IMR-90 (cell line): ENCODE measurements at regions not wholly inside any gene's neighbourhood (a gene's known extent, or its start where the extent isn't known, plus 50 kb on each side); places are given as distances from the start of the nearest gene placed in this dataset.

Source experiments
- ATAC-seq: fragments of 200-7000 bp; cut with Tn5 transposase; 2 replicates; pipeline ENCODE4 v1.9.1; 2020; ENCODE audit warnings: low read depth, mild to moderate bottlenecking, moderate library complexity
- BruUV-seq: library from RNA; stranded (reverse); fragments of 400-500 nt; replicated peaks from 2 replicates; lab custom pipeline; 2021; lab: Mats Ljungman, UMichigan
- CTCF ChIA-PET: fragments of 300-600 bp; formaldehyde crosslinking; extraction: SDS; loops from one replicate; lab custom pipeline; 2021; ENCODE audit warnings: antibody characterized with exemption; lab: Yijun Ruan, JAX
- POLR2A ChIA-PET: fragments of 300-600 bp; sonication (Branson Sonifier 250); formaldehyde crosslinking; loops from one replicate; lab custom pipeline; 2022; ENCODE audit warnings: antibody characterized with exemption; ENCODE audit not compliant: unreplicated experiment; lab: Charles Lee
- DNase-seq: peaks from one replicate; pipeline ENCODE4 v3.0.0; 2013
- H2AFZ ChIP-seq: replicated peaks from 2 replicates; pipeline ENCODE3; 2013; ENCODE audit warnings: low read length, mild to moderate bottlenecking; ENCODE audit not compliant: poor library complexity
- H2AK5ac ChIP-seq: 2 replicates; pipeline ENCODE4 v1.6.1; 2013; ENCODE audit warnings: low read depth, low read length, inconsistent platforms
- H2AK9ac ChIP-seq: replicated peaks from 2 replicates; pipeline ENCODE3; 2013; ENCODE audit warnings: mild to moderate bottlenecking, low read depth, low read length, moderate library complexity; ENCODE audit not compliant: poor library complexity
- H2BK120ac ChIP-seq: 2 replicates; pipeline ENCODE4 v1.6.1; 2013; ENCODE audit warnings: low read depth, low read length, inconsistent platforms
- H2BK15ac ChIP-seq: 3 replicates; pipeline ENCODE4 v1.6.1; 2013; ENCODE audit warnings: low read depth, low read length, inconsistent platforms
- H2BK20ac ChIP-seq: 2 replicates; pipeline ENCODE4 v1.6.1; 2013; ENCODE audit warnings: low read depth, mild to moderate bottlenecking, inconsistent platforms, low read length, moderate library complexity
- H2BK5ac ChIP-seq: 2 replicates; pipeline ENCODE4 v1.6.1; 2013; ENCODE audit warnings: mild to moderate bottlenecking, low read depth, low read length, inconsistent platforms; ENCODE audit not compliant: poor library complexity, severe bottlenecking
- H3K14ac ChIP-seq: replicated peaks from 2 replicates; pipeline ENCODE4 v1.6.1; 2013; ENCODE audit warnings: low read depth, low read length, inconsistent platforms
- H3K18ac ChIP-seq: 2 replicates; pipeline ENCODE4 v1.6.1; 2013; ENCODE audit warnings: low read depth, low read length, control low read depth
- H3K23ac ChIP-seq: 2 replicates; pipeline ENCODE4 v1.6.1; 2013; ENCODE audit warnings: low read depth, low read length, inconsistent platforms
- H3K27ac ChIP-seq: 2 replicates; pipeline ENCODE4 v1.5.1; 2013; ENCODE audit warnings: mild to moderate bottlenecking, control low read depth, low read length; ENCODE audit not compliant: insufficient read depth
- H3K27me3 ChIP-seq: 2 replicates; pipeline ENCODE4 v1.6.1; 2013; ENCODE audit warnings: low read length; ENCODE audit not compliant: control insufficient read depth, insufficient read depth
- H3K36me3 ChIP-seq: 2 replicates; pipeline ENCODE4 v1.6.1; 2013; ENCODE audit warnings: low read length, mixed read lengths; ENCODE audit not compliant: control insufficient read depth, insufficient read depth
- H3K4ac ChIP-seq: 2 replicates; pipeline ENCODE4 v1.6.1; 2013; ENCODE audit warnings: low read depth, low read length, inconsistent platforms
- H3K4me1 ChIP-seq: 2 replicates; pipeline ENCODE4 v1.6.1; 2013; ENCODE audit warnings: low read length, mixed read lengths; ENCODE audit not compliant: control insufficient read depth, insufficient read depth
- H3K4me2 ChIP-seq: 2 replicates; pipeline ENCODE4 v1.6.1; 2013; ENCODE audit warnings: low read depth, mild to moderate bottlenecking, control low read depth, low read length, moderate library complexity
- H3K4me3 ChIP-seq: 2 replicates; pipeline ENCODE4 v1.5.1; 2013; ENCODE audit warnings: low read depth, mild to moderate bottlenecking, control low read depth, low read length, moderate library complexity; ENCODE audit not compliant: insufficient read depth
- H3K56ac ChIP-seq: 2 replicates; pipeline ENCODE4 v1.6.1; 2013; ENCODE audit warnings: low read length, inconsistent platforms; ENCODE audit not compliant: insufficient read depth; ENCODE audit errors: extremely low read depth
- H3K79me1 ChIP-seq, 2 experiments: 2 replicates each; pipeline ENCODE4 v1.6.1; 2013; ENCODE audit warnings: low read length in 2 of 2, inconsistent platforms in 1 of 2, low read depth in 1 of 2
- H3K9ac ChIP-seq: 2 replicates; pipeline ENCODE4 v1.6.1; 2013; ENCODE audit warnings: low read depth, low read length, control low read depth
- H3K9me1 ChIP-seq: 2 replicates; pipeline ENCODE4 v1.6.1; 2013; ENCODE audit warnings: low read length, inconsistent platforms; ENCODE audit not compliant: insufficient read depth
- H3K9me3 ChIP-seq: 2 replicates; pipeline ENCODE4 v1.6.1; 2013; ENCODE audit warnings: low read length; ENCODE audit not compliant: control insufficient read depth, insufficient read depth
- H4K20me1 ChIP-seq: 2 replicates; pipeline ENCODE4 v1.6.1; 2013; ENCODE audit warnings: low read length, inconsistent platforms; ENCODE audit not compliant: insufficient read depth
- H4K5ac ChIP-seq: 2 replicates; pipeline ENCODE4 v1.6.1; 2013; ENCODE audit warnings: mild to moderate bottlenecking, low read depth, low read length, control low read depth
- H4K8ac ChIP-seq, 2 experiments: 2 replicates each; pipeline ENCODE4 v1.6.1; 2013; ENCODE audit warnings: low read depth in 2 of 2, low read length in 2 of 2, control low read depth in 1 of 2, inconsistent platforms in 1 of 2
- H4K91ac ChIP-seq: 2 replicates; pipeline ENCODE4 v1.6.1; 2013; ENCODE audit warnings: low read depth, low read length, inconsistent platforms; ENCODE audit not compliant: insufficient read depth
- CEBPB ChIP-seq: IDR thresholded peaks from 2 replicates; pipeline ENCODE4 v1.6.1; 2012; ENCODE audit warnings: low read depth, low read length, improper control_type of control experiment
- FOS ChIP-seq: fragments of 150-350 bp; IDR thresholded peaks from 2 replicates; pipeline ENCODE4 v1.6.1; 2016; ENCODE audit warnings: low read depth, low read length
- MAFK ChIP-seq: IDR thresholded peaks from 2 replicates; pipeline ENCODE4 v1.6.1; 2012; ENCODE audit warnings: low read depth, low read length, improper control_type of control experiment
- MAZ ChIP-seq: IDR thresholded peaks from 2 replicates; pipeline ENCODE4 v1.6.1; 2012; ENCODE audit warnings: low read depth, mild to moderate bottlenecking, low read length, improper control_type of control experiment, moderate library complexity, borderline replicate concordance
- MXI1 ChIP-seq: IDR thresholded peaks from 2 replicates; pipeline ENCODE4 v1.6.1; 2012; ENCODE audit warnings: low read depth, mild to moderate bottlenecking, low read length, moderate library complexity, borderline replicate concordance
- NFE2L2 ChIP-seq: fragments of 150-350 bp; IDR thresholded peaks from 2 replicates; pipeline ENCODE4 v1.6.1; 2016; ENCODE audit warnings: low read depth, mild to moderate bottlenecking, low read length
- POLR2A ChIP-seq: IDR thresholded peaks from 2 replicates; pipeline ENCODE4 v1.6.1; 2012; ENCODE audit warnings: mild to moderate bottlenecking, low read depth, low read length
- RFX5 ChIP-seq: IDR thresholded peaks from 2 replicates; pipeline ENCODE4 v1.8.0; 2012; ENCODE audit warnings: low read depth, mild to moderate bottlenecking, low read length, moderate library complexity
- WGBS, 2 experiments: methylation state at CpG; one replicate each; pipeline versions ENCODE4 v1.1.5 to v1.1.7; 2013; ENCODE audit warnings: missing lambda C conversion rate in 2 of 2; ENCODE audit not compliant: insufficient read length in 1 of 2; ENCODE audit errors: extremely low coverage in 2 of 2; 5-methylcytosine and 5-hydroxymethylcytosine counted together
- dilution Hi-C: fragments of 300-500 bp; cut with HindIII; formaldehyde crosslinking; loops from one replicate; pipeline ENCODE4 v1.14.3; 2018; ENCODE audit warnings: low sequenced_read_pairs; ENCODE audit not compliant: unreplicated experiment
- in situ Hi-C: fragments of 300-500 bp; cut with MboI; formaldehyde crosslinking; loops from 3 replicates; pipeline ENCODE4 v1.14.3; 2019; ENCODE audit warnings: low sequenced_read_pairs, inconsistent platforms, mixed read lengths
- intact Hi-C: fragments of 100-400 bp; cut with micrococcal nuclease; formaldehyde crosslinking; loops from 2 replicates; pipeline ENCODE4 v1.10.0; 2022
- TF ChIP-seq, protein P1 (sequence below): fragments of 150-350 bp; IDR thresholded peaks from 2 replicates; pipeline ENCODE4 v1.6.1; 2017; ENCODE audit warnings: mild to moderate bottlenecking, antibody characterized with exemption, low read length, low read depth

DNA sequence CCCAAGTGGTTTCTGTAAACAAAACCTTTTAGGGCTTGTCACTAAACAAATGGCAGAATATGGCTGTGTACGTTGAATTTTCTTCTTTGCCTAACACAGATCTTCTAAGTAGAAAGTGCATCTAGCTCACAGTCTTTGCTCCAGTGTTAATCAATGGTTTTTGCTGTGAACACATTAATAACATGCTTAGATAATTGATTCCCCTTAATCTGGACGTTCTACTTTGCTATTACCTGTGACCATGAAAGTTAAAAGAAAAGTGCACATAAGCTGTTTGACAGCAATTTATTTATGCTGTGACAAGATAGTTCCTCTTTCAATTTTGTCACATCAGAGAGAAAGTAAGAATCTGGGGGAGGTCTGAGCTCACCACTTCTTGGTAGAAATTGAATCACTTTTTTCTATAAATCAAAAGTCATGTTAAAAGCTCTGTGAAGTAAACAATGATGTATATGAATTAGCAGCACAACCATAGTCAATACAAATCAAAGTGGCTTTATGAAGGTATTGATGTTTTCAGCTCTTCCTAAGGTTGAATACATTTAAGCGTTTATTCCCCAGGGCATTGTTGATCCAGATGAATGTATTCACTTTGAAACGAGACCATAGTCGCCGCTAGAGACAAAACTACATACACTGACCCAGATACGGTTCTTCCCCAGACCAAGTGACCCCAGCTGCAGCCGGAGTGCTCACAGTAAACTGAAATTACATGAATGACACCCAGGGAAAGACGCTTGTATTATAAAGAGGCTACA is 174.6 kb upstream of the ZNF608 start:
- Histone ChIP-seq H3K9me3 (no peaks in the 10 kb centered on the region), H2BK15ac (no peak overlapping the region), H3K56ac (no peak overlapping the region), H3K79me1 (no peaks in the 10 kb centered on the region), H3K18ac (no peak overlapping the region), H4K8ac (no peak overlapping the region), H2BK5ac (no peak overlapping the region), H3K23ac (no peak overlapping the region), H4K5ac (no peak overlapping the region), H2AFZ (no peak overlapping the region), H4K20me1 (no peaks in the 10 kb centered on the region), H2AK9ac (no peak overlapping the region), H2AK5ac (no peak overlapping the region), H3K4me1 (no peaks in the 10 kb centered on the region; the same call in 1 of the 2 replicates), H4K91ac (no peak overlapping the region), H3K4ac (no peak overlapping the region), H3K4me2 (no peak overlapping the region), H2BK120ac (no peak overlapping the region), H3K4me3 (no peak overlapping the region), H3K9ac (no peak overlapping the region), H3K27me3 (no peaks in the 10 kb centered on the region), H3K9me1 (no peaks in the 10 kb centered on the region), H3K36me3 (no peaks in the 10 kb centered on the region), H3K14ac (no peak overlapping the region), H2BK20ac (no peak overlapping the region), H3K27ac (no peak overlapping the region)
- in situ Hi-C loops, result no loop called here
- intact Hi-C loops, result no loop called here
- BruUV-seq, result no TSS peak
- WGBS, 2 experiments, result no CpG with 5 or more reads among the region's 9 CpGs
- no peak for DNase-seq
- TF ChIP-seq MAFK, result no peak
- TF ChIP-seq, protein P1, sequence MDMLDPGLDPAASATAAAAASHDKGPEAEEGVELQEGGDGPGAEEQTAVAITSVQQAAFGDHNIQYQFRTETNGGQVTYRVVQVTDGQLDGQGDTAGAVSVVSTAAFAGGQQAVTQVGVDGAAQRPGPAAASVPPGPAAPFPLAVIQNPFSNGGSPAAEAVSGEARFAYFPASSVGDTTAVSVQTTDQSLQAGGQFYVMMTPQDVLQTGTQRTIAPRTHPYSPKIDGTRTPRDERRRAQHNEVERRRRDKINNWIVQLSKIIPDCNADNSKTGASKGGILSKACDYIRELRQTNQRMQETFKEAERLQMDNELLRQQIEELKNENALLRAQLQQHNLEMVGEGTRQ, result no peak
- TF ChIP-seq FOS, result no peak
- no peak for TF ChIP-seq CEBPB
- no peak for TF ChIP-seq MXI1
- TF ChIP-seq POLR2A, result no peak
- TF ChIP-seq RFX5, result no peak
- TF ChIP-seq MAZ, result no peak
- no peak for TF ChIP-seq NFE2L2
- no peak for ATAC-seq
- ChIA-PET CTCF (no interaction called here), POLR2A (no interaction called here)
- dilution Hi-C loops, result no loop called here
